ENCODE measurements at regions not wholly inside any gene's neighbourhood (a gene's known extent, or its start where the extent isn't known, plus 50 kb on each side); places are given as distances from the start of the nearest gene placed in this dataset.

- peaks cover 10% of the 10 kb centered on the region for H3K9me3 ChIP-seq (ENCODE audit: control insufficient read depth, insufficient read depth, low read length)
- no peak overlapping the region for H3K27ac ChIP-seq (ENCODE audit: low read length)
- Mint-ChIP-seq H3K4me3 (no peak overlapping the region), H3K27ac (no peak overlapping the region), H3K27me3 (ENCODE audit: low read depth in 2 of 2) (no peaks in the 10 kb centered on the region), H3K36me3 (peaks cover 9% of the 10 kb centered on the region), H3K9me3 (peaks cover 2 to 3% of the 10 kb centered on the region in 2 donors), H3K4me1 (peaks cover 0 to 6% of the 10 kb centered on the region in 2 donors)
- H3K36me3 ChIP-seq (ENCODE audit: control insufficient read depth, insufficient read depth, low read length): no peaks in the 10 kb centered on the region
- ATAC-seq (no peak), DNase-seq (no peak)
- no peaks in the 10 kb centered on the region for H3K4me1 ChIP-seq (ENCODE audit: control insufficient read depth, insufficient read depth, low read length)
- no peak for TF ChIP-seq CTCF (IDR thresholded peaks at IDR 0.05)
- 34% methylated on average over 4 of the region's 5 CpGs for WGBS (ENCODE audit: insufficient coverage)
- H3K27me3 ChIP-seq (ENCODE audit: control insufficient read depth, insufficient read depth, low read length): no peaks in the 10 kb centered on the region
- no peak overlapping the region for H3K4me3 ChIP-seq (ENCODE audit: low read length)
- intact Hi-C loops (cut with micrococcal nuclease): no loop called here
Measured at GRCh38 chr1:222919478-222919865, 104.6 kb downstream of the DISP1 start.

DNA sequence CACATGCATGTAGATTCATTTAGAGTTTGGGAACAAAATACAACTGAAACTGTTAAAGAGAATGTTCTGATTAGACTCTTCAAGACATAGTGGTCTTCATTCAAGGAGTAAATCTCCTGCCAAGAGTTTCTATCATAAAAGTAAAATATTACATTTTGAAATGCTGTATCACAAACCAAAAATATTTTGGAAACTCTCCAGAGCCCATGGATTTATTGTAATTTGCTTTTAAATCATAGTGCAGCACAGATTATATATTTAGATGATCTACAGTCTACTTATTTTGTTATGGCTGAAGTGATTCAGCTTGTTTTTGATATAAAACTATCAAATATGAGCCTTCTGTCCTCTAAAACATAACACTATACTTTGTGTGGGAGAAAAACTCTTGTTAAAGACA lies 105.3 kb downstream of the DISP1 start:
- no peak for TF ChIP-seq CTCF (IDR thresholded peaks at IDR 0.05)
- ATAC-seq (no peak), DNase-seq (no peak)
- intact Hi-C loops (cut with micrococcal nuclease): no loop called here
- no peak overlapping the region for H3K4me3 ChIP-seq (ENCODE audit: low read length)
- H3K9me3 Mint-ChIP-seq: peaks cover 2 to 3% of the 10 kb centered on the region in 2 donors
- no peaks in the 10 kb centered on the region for H3K4me1 ChIP-seq (ENCODE audit: control insufficient read depth, insufficient read depth, low read length)
- H3K27ac ChIP-seq (ENCODE audit: low read length): no peak overlapping the region
- no peaks in the 10 kb centered on the region for H3K36me3 ChIP-seq (ENCODE audit: control insufficient read depth, insufficient read depth, low read length)
- no peak overlapping the region for H3K4me3 Mint-ChIP-seq
- H3K27me3 ChIP-seq (ENCODE audit: control insufficient read depth, insufficient read depth, low read length): no peaks in the 10 kb centered on the region
- H3K27ac Mint-ChIP-seq: no peak overlapping the region
- peaks cover 0 to 6% of the 10 kb centered on the region in 2 donors for H3K4me1 Mint-ChIP-seq
- H3K27me3 Mint-ChIP-seq (ENCODE audit: low read depth in 2 of 2): no peaks in the 10 kb centered on the region
- H3K9me3 ChIP-seq (ENCODE audit: control insufficient read depth, insufficient read depth, low read length): peaks cover 10% of the 10 kb centered on the region
- peaks cover 9% of the 10 kb centered on the region for H3K36me3 Mint-ChIP-seq

- no peak overlapping the region for H3K27ac ChIP-seq (ENCODE audit: low read length)
- Mint-ChIP-seq H3K4me3 (no peak overlapping the region), H3K27me3 (ENCODE audit: low read depth in 2 of 2) (no peaks in the 10 kb centered on the region), H3K36me3 (peaks cover 7% of the 10 kb centered on the region), H3K4me1 (peaks cover 0 to 6% of the 10 kb centered on the region in 2 donors), H3K9me3 (peaks cover 0 to 3% of the 10 kb centered on the region in 2 donors), H3K27ac (no peak overlapping the region)
- no peak overlapping the region for H3K4me3 ChIP-seq (ENCODE audit: low read length)
- ATAC-seq (no peak), DNase-seq (no peak)
- H3K36me3 ChIP-seq (ENCODE audit: control insufficient read depth, insufficient read depth, low read length): no peaks in the 10 kb centered on the region
- TF ChIP-seq CTCF (IDR thresholded peaks at IDR 0.05): no peak
- intact Hi-C loops (cut with micrococcal nuclease): no loop called here
- peaks cover 7% of the 10 kb centered on the region for H3K9me3 ChIP-seq (ENCODE audit: control insufficient read depth, insufficient read depth, low read length)
- H3K27me3 ChIP-seq (ENCODE audit: control insufficient read depth, insufficient read depth, low read length): no peaks in the 10 kb centered on the region
- H3K4me1 ChIP-seq (ENCODE audit: control insufficient read depth, insufficient read depth, low read length): no peaks in the 10 kb centered on the region
- WGBS (ENCODE audit: insufficient coverage): 96% methylated on average over 1 of the region's 1 CpG
Measured at GRCh38 chr1:222921945-222922344, 107.1 kb downstream of the DISP1 start.

DNA sequence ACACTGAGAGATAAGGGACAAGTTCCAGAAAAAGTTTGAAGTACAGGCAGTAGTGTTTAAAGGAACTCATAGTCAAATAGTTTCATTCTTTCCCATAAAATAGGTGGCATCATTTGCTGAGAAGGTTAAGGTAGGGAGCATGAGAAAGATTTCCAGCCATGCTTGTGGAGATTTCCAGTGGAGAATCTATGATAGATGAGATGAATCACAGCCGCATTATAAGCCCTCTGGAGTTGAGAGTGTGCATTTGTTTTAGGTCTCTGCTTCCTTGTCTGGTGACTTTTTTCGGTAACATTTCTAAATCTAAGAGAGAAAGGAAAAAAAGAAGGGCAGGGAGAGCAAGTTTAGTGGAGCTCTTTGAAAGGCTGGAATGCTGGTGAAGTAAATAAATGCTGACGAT lies 108.7 kb downstream of the DISP1 start:
- 91% methylated on average over 3 of the region's 3 CpGs for WGBS (ENCODE audit: insufficient coverage)
- Histone ChIP-seq H3K36me3 (ENCODE audit: control insufficient read depth, insufficient read depth, low read length) (no peaks in the 10 kb centered on the region), H3K27me3 (ENCODE audit: control insufficient read depth, insufficient read depth, low read length) (no peaks in the 10 kb centered on the region), H3K9me3 (ENCODE audit: control insufficient read depth, insufficient read depth, low read length) (no peaks in the 10 kb centered on the region), H3K4me3 (ENCODE audit: low read length) (no peak overlapping the region), H3K4me1 (ENCODE audit: control insufficient read depth, insufficient read depth, low read length) (no peaks in the 10 kb centered on the region), H3K27ac (ENCODE audit: low read length) (no peak overlapping the region)
- Mint-ChIP-seq H3K27me3 (ENCODE audit: low read depth in 2 of 2) (no peaks in the 10 kb centered on the region), H3K36me3 (no peaks in the 10 kb centered on the region), H3K27ac (no peak overlapping the region), H3K9me3 (no peaks in the 10 kb centered on the region), H3K4me3 (no peak overlapping the region), H3K4me1 (peaks cover 0 to 6% of the 10 kb centered on the region in 2 donors)
- ATAC-seq (no peak), DNase-seq (no peak)
- TF ChIP-seq CTCF (IDR thresholded peaks at IDR 0.05): no peak
- intact Hi-C loops (cut with micrococcal nuclease): no loop called here

Measured in natural killer cell (primary cell).